Cardiac muscle cell (in vitro differentiated cells and primary cell): ENCODE measurements at regions not wholly inside any gene's neighbourhood (a gene's known extent, or its start where the extent isn't known, plus 50 kb on each side); places are given as distances from the start of the nearest gene placed in this dataset.

ENCODE experiments used
- DNase-seq, 2 donors: peaks; one replicate each; pipeline versions ENCODE4 v3.0.0 to v3.0.0-alpha.2; 2010 to 2017; ENCODE audit warnings: low read depth in 1 of 2, low spot score in 1 of 2
- H3K27ac ChIP-seq: fragments of 200-600 bp; sonication (generic); 2 replicates; pipeline ENCODE4 v1.5.1; 2016
- H3K27me3 ChIP-seq: fragments of 200-600 bp; sonication (generic); 2 replicates; pipeline ENCODE4 v1.6.0; 2016; ENCODE audit warnings: control low read depth
- H3K36me3 ChIP-seq: fragments of 200-600 bp; sonication (generic); 2 replicates; pipeline ENCODE4 v1.5.1; 2016; ENCODE audit warnings: control low read depth
- H3K4me1 ChIP-seq: fragments of 200-600 bp; sonication (generic); 2 replicates; pipeline ENCODE4 v1.8.1; 2017; ENCODE audit warnings: low read depth, mild to moderate bottlenecking, mixed run types
- H3K4me3 ChIP-seq: fragments of 200-600 bp; sonication (generic); 2 replicates; pipeline ENCODE4 v1.5.1; 2016; ENCODE audit warnings: mild to moderate bottlenecking
- H3K9me3 ChIP-seq: fragments of 200-600 bp; sonication (generic); 2 replicates; pipeline ENCODE4 v1.5.1; 2017; ENCODE audit warnings: low read depth, mild to moderate bottlenecking, control low read depth
- TF ChIP-seq, protein P1 (sequence below): IDR thresholded peaks from 2 replicates; pipeline ENCODE4 v1.5.1; 2012; ENCODE audit warnings: low read depth, mild to moderate bottlenecking, low read length

DNA sequence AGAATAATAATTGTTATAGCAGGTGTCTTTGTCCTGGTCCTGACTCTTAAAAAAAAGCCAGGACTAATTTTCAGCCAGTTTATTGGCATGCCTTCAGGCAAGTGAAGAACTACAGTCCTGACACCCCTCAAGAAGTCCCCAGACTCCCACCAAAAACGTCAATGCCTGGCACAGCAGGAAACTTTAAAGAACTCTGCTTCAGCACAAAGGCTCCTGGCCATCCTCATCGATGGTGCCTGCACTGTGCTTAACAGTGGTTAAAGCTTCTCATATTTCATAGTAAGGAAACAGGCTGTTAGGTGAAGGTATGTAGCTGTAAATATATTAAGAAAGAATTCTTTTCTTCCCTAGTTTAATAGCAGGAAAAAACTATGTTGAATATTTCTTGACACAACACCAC lies 280.1 kb upstream of the PUM3 start:
- Histone ChIP-seq H3K9me3 (no peaks in the 10 kb centered on the region), H3K4me1 (no peaks in the 10 kb centered on the region), H3K27me3 (no peaks in the 10 kb centered on the region), H3K27ac (no peak overlapping the region), H3K4me3 (no peak overlapping the region), H3K36me3 (no peaks in the 10 kb centered on the region)
- DNase-seq: peak in 1 of 2 donors; percentile 28
- TF ChIP-seq, protein P1, sequence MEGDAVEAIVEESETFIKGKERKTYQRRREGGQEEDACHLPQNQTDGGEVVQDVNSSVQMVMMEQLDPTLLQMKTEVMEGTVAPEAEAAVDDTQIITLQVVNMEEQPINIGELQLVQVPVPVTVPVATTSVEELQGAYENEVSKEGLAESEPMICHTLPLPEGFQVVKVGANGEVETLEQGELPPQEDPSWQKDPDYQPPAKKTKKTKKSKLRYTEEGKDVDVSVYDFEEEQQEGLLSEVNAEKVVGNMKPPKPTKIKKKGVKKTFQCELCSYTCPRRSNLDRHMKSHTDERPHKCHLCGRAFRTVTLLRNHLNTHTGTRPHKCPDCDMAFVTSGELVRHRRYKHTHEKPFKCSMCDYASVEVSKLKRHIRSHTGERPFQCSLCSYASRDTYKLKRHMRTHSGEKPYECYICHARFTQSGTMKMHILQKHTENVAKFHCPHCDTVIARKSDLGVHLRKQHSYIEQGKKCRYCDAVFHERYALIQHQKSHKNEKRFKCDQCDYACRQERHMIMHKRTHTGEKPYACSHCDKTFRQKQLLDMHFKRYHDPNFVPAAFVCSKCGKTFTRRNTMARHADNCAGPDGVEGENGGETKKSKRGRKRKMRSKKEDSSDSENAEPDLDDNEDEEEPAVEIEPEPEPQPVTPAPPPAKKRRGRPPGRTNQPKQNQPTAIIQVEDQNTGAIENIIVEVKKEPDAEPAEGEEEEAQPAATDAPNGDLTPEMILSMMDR: no peak

DNA sequence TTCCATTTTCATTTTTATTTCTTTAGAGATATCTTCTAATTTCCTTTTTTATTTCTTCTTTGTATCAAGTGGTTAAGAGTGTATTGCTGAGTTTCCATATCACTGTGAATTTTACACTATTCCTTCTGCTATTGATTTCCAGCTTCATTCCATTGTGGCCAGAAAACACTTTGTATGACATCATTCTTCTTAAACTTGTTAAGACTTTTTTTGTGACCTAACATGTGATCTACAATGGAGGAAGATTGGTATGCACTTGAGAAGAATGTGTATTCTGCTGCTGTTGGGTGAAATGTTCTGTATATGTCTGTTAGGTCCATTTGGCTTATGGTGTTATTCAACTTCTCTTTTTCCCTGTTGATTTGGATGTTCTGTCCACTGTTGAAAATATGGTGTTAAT lies 274.2 kb upstream of the PUM3 start:
- TF ChIP-seq, protein P1: no peak
- H3K27ac ChIP-seq: no peak overlapping the region
- DNase-seq: no peak
- H3K27me3 ChIP-seq: no peaks in the 10 kb centered on the region
- H3K4me1 ChIP-seq: no peaks in the 10 kb centered on the region
- H3K4me3 ChIP-seq: no peak overlapping the region
- H3K36me3 ChIP-seq: no peaks in the 10 kb centered on the region
- no peaks in the 10 kb centered on the region for H3K9me3 ChIP-seq

DNA sequence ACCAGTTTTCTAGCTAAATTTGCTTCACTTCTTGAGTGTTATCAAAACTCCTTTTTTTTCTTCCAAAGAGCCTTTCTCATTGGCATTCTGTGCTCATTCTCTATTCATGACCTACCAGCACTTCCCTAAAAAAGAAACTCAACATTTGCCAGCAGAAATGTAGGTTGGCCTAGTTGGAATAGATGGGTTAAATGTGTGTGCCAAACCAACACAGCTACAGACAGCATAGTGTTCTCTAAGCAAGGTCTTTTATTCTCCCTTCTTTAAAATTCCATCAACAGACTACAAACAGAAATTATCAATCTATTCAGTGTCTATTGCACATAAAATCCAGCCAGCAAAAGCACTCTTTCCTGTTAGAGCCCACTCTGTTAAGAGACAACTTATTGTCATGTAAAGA lies 255.8 kb upstream of the PUM3 start:
- H3K27me3 ChIP-seq: no peaks in the 10 kb centered on the region

DNA sequence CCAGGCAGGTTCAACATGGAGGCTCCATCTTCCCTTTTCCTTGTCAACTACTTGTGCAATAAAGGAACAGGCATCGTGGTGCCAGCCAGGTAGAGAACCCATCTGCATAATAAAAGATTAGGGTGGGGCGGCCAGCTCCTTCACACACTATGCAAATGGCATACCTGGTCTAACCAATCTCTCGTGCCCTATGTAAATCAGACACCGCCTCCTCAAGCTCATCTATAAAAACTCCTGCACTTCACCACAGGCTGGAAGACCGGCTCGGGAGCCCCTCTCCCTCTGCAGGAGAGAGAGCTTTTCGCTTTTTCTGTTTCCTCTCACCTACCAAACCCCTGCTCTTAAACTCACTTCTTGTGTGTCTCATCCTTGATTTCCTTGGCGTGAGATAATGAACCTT lies 244.3 kb upstream of the PUM3 start:
- no peak for DNase-seq
- H3K9me3 ChIP-seq: no peaks in the 10 kb centered on the region
- no peaks in the 10 kb centered on the region for H3K36me3 ChIP-seq
- H3K27me3 ChIP-seq: no peaks in the 10 kb centered on the region
- no peaks in the 10 kb centered on the region for H3K4me1 ChIP-seq
- TF ChIP-seq, protein P1: no peak
- H3K27ac ChIP-seq: no peak overlapping the region
- no peak overlapping the region for H3K4me3 ChIP-seq

More for the DNA sequence above, 255.8 kb upstream of the PUM3 start:
- no peak for DNase-seq
- Histone ChIP-seq H3K27ac (no peak overlapping the region), H3K4me1 (no peaks in the 10 kb centered on the region), H3K9me3 (no peaks in the 10 kb centered on the region), H3K4me3 (no peak overlapping the region), H3K36me3 (no peaks in the 10 kb centered on the region)
- TF ChIP-seq, protein P1: no peak

DNA sequence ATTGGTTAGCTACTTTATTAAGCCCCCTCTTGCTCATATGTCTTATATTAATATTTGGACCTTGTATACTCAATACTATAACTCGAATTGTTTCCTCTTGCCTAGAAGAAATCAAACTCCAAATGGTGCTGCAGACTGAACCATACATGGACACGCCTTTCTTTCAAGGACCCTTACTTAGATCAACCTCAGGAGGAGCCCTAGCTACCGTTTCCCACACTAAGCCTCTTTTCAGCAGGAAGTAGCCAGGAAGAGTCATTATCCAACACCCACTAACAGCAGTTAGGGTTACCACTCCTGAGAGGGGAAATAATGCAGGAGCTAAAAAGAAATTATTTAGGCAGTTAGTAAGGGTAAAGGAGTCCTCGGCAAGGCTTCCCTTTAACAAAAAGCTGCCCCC lies 243.8 kb upstream of the PUM3 start:
- no peaks in the 10 kb centered on the region for H3K9me3 ChIP-seq
- H3K4me3 ChIP-seq: no peak overlapping the region
- no peaks in the 10 kb centered on the region for H3K27me3 ChIP-seq
- no peak for DNase-seq
- TF ChIP-seq, protein P1: no peak
- H3K4me1 ChIP-seq: no peaks in the 10 kb centered on the region
- H3K36me3 ChIP-seq: no peaks in the 10 kb centered on the region
- H3K27ac ChIP-seq: no peak overlapping the region

DNA sequence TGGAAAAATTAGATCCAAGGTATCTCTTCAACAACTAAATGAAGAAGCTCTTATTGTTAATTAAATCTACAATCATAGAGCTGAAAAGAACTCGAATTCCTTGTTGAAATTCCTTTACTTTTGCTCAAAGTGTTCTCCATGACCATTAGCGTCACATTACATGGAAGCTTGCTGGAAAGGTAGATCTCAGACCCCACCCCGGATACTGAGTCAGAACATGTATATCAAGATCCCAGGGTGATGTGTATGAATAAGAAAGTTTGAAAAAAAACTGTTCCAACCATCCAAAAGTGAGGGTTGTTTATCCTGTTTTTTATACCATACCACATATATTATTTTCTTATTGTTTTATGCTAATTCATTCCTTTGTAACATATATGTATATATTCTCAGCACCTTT lies 237.1 kb upstream of the PUM3 start:
- DNase-seq: no peak
- no peaks in the 10 kb centered on the region for H3K9me3 ChIP-seq
- H3K27me3 ChIP-seq: no peaks in the 10 kb centered on the region
- no peak overlapping the region for H3K4me3 ChIP-seq
- TF ChIP-seq, protein P1: no peak
- H3K27ac ChIP-seq: no peak overlapping the region
- H3K36me3 ChIP-seq: no peaks in the 10 kb centered on the region
- H3K4me1 ChIP-seq: no peaks in the 10 kb centered on the region
